Heart left ventricle (tissue), 16 donors: ENCODE measurements at regions not wholly inside any gene's neighbourhood (a gene's known extent, or its start where the extent isn't known, plus 50 kb on each side); places are given as distances from the start of the nearest gene placed in this dataset.
A peak's percentile ranks its signal among the peaks of the same experiment; 100 is the strongest.

Source experiments
- ATAC-seq, 4 donors: fragments of 200-7000 bp; cut with Tn5 transposase; one replicate each; pipeline ENCODE4 v1.9.1; 2020 to 2022; ENCODE audit warnings: moderate library complexity in 4 of 4, mild to moderate bottlenecking in 3 of 4, moderate number of reproducible peaks in 1 of 4
- DNase-seq, 5 donors: peaks; one replicate each; pipeline ENCODE4 v3.0.0-alpha.2; 2020
- H3K27ac ChIP-seq, 12 donors: fragments of 200-600 bp; sonication (generic) in 4 of 12; one replicate each; pipeline versions ENCODE4 v1.5.0 to v1.8.0; 2016 to 2022; ENCODE audit warnings: mild to moderate bottlenecking in 2 of 12
- H3K27me3 ChIP-seq, 9 donors: fragments of 200-600 bp; sonication (generic) in 2 of 9; one replicate each; pipeline versions ENCODE4 v1.5.1 to v1.8.0; 2016 to 2022; ENCODE audit warnings: mild to moderate bottlenecking in 3 of 9
- H3K36me3 ChIP-seq, 9 donors: fragments of 200-600 bp; sonication (generic) in 2 of 9; one replicate each; pipeline versions ENCODE4 v1.5.0 to v1.8.0; 2018 to 2022; ENCODE audit warnings: mild to moderate bottlenecking in 2 of 9
- H3K4me1 ChIP-seq, 12 donors: fragments of 200-600 bp; sonication (generic) in 4 of 12; one replicate each; pipeline versions ENCODE4 v1.5.0 to v1.8.0; 2016 to 2022; ENCODE audit warnings: mild to moderate bottlenecking in 3 of 12
- H3K4me3 ChIP-seq, 12 donors: fragments of 200-600 bp; sonication (generic) in 4 of 12; one replicate each; pipeline versions ENCODE4 v1.5.0 to v1.8.0; 2017 to 2022; ENCODE audit warnings: mild to moderate bottlenecking in 9 of 12, moderate library complexity in 4 of 12
- H3K9me3 ChIP-seq, 12 donors: fragments of 200-600 bp; sonication (generic) in 4 of 12; one replicate each; pipeline versions ENCODE4 v1.5.0 to v1.8.0; 2016 to 2022; ENCODE audit warnings: mild to moderate bottlenecking in 1 of 12
- CTCF ChIP-seq, 12 donors: fragments of 200-600 bp; sonication (generic) in 4 of 12; IDR thresholded peaks; one replicate each; pipeline versions ENCODE4 v1.5.0 to v1.8.0; 2018 to 2022; ENCODE audit warnings: antibody characterized with exemption in 12 of 12, mild to moderate bottlenecking in 5 of 12
- POLR2A ChIP-seq, 2 donors: fragments of 450-650 bp; IDR thresholded peaks; one replicate each; pipeline ENCODE4 v1.6.1; 2017; ENCODE audit warnings: antibody characterized with exemption in 2 of 2, mild to moderate bottlenecking in 2 of 2, moderate library complexity in 2 of 2
- WGBS, 4 donors: extraction: QIAGEN DNeasy Blood & Tissue Kit in 2 of 4; methylation state at CpG; one replicate each; pipeline versions ENCODE4 v1.1.5 to v1.1.7; 2013 to 2018; 5-methylcytosine and 5-hydroxymethylcytosine counted together
- intact Hi-C, 10 donors: fragments of 100-400 bp; cut with DNase I; formaldehyde crosslinking; loops; one replicate each; pipeline versions ENCODE4 v1.11.1 to v1.14.2; 2022
- donor health status: ischemic (EF 13 %, LVEDD 7.1; RV severe dilation, severe dysfunction).
- donor health status: healthy with polysubstance abuse.
- donor health status: DM: no; HTN: yes; CAD: no.
- donor health status: DM: no; HTN: no; CAD: no.
- donor health status: ischemic (EF 25% LVEDD 6.9; RV normal size, moderate dysfunction).
- donor health status: ischemic (EF 25% LVEDD 5.7; RV mildly dilated, moderate dysfunction).
- donor health status: healthy.
- donor health status: DM: yes; HTN: yes; CAD: no.
- donor health status: ischemic (EF 35%, LVEDD 5.7; RV mildly dilated, moderate dysfunction).
- donor health status: nonischemic (EF 11% LVEDD 7.7; RV severe dilation, severe dysfunction).
- donor health status: DM: yes; HTN: yes; CAD: no.
- donor health status: PGD.
- donor health status: ischemic (EF 29% LVEDD 5.4; RV normal size, mild dysfunction).
- donor health status: nonischemic (EF 23%, LVEDD 6.1; RV moderate dilation, normal function).

GRCh38 chr15:75100679-75101078 lies 77.3 kb downstream of the PPCDC start:
- Histone ChIP-seq H3K4me3 (no peak overlapping the region), H3K9me3 (no peaks in the 10 kb centered on the region), H3K27ac (no peak overlapping the region), H3K27me3 (no peaks in the 10 kb centered on the region), H3K36me3 (no peaks in the 10 kb centered on the region), H3K4me1 (peaks cover 0 to 18% (median 4%) of the 10 kb centered on the region in 12 donors)
- ATAC-seq: no peak
- DNase-seq: no peak
- TF ChIP-seq POLR2A (IDR thresholded peaks at IDR 0.05): no peak
- TF ChIP-seq CTCF (IDR thresholded peaks at IDR 0.05): no peak
- WGBS, 4 donors: 95 to 100% (median 97%) methylated on average over 2 of the region's 2 CpGs
- intact Hi-C loops: no loop called here

- intact Hi-C loops: no loop called here
- peak overlapping the region in 7 of 12 donors; percentile 22 to 85 (median 47) for H3K27ac ChIP-seq
Measured at GRCh38 chr15:75104804-75105557, 81.6 kb downstream of the PPCDC start.

GRCh38 chr15:75107516-75107907 lies 84.1 kb downstream of the PPCDC start:
- intact Hi-C loops: no loop called here
- ATAC-seq (no peak), DNase-seq (no peak)
- no peak for TF ChIP-seq CTCF (IDR thresholded peaks at IDR 0.05)
- no peak for TF ChIP-seq POLR2A (IDR thresholded peaks at IDR 0.05)
- Histone ChIP-seq H3K4me3 (no peak overlapping the region), H3K36me3 (no peaks in the 10 kb centered on the region), H3K27me3 (no peaks in the 10 kb centered on the region), H3K4me1 (peaks cover 0 to 78% (median 6%) of the 10 kb centered on the region in 12 donors), H3K9me3 (no peaks in the 10 kb centered on the region), H3K27ac (no peak overlapping the region)
- WGBS, 4 donors: 93 to 97% (median 96%) methylated on average over 2 of the region's 2 CpGs

More at GRCh38 chr15:75104804-75105557, 81.6 kb downstream of the PPCDC start:
- Histone ChIP-seq H3K4me3 (no peak overlapping the region), H3K36me3 (no peaks in the 10 kb centered on the region), H3K27me3 (no peaks in the 10 kb centered on the region), H3K4me1 (peaks cover 0 to 54% (median 6%) of the 10 kb centered on the region in 12 donors), H3K9me3 (no peaks in the 10 kb centered on the region)
- peak; percentile 55 to 88 (median 84) for ATAC-seq
- peak in 3 of 5 donors; percentile 49 to 52 (median 51) for DNase-seq
- 58 to 74% (median 63%) methylated on average over 3 of the region's 3 CpGs for WGBS, 4 donors
- TF ChIP-seq POLR2A (IDR thresholded peaks at IDR 0.05) (no peak), CTCF (IDR thresholded peaks at IDR 0.05) (no peak)

DNA sequence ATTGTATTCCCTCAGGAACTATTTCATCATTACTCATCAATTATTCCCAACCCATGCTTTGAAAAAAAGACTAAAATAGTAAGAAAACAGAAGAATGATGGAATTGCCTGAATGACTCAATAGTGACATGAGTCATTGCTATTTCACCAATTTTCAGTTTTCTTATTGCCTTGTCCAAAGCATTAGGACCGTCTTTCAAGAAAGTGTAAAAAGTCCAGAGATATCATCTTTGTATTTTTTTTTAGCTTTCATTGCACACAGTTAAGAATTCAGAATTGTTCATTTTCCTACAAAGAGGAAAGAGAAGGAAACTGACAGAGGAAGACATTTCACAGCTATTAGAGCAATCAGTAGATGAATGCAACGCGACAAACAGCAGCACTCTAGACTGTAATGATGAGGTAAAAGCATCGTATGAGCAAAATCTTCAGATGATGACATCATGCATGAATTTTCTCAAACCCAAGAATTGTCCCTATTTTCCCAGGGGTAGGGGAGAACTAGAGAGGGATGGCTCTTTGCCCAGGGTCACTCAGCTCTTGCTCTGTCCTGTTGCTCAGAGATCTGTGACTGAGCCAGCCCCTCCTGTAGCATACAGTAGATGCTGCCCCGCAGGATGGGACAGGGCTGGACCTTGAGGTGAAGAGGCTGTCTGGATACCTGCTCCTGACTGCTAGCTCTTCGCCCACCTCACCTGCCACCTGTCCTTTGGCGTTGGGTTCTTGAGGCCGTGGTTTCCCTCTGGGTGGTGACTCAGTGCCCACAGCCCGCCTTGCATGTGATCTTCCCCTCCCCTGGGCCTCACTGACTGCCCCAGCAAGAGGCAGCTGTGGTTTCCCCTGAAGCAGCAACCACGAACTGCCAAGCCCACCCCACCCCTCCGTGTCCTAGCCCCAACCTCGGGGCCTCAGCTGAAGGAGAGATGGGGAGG lies 84.8 kb downstream of the PPCDC start:
- H3K4me1 ChIP-seq: peaks cover 0 to 82% (median 6%) of the 10 kb centered on the region in 12 donors

More for the DNA sequence above, 84.8 kb downstream of the PPCDC start:
- WGBS, 4 donors: 73 to 84% (median 78%) methylated on average over 10 to 12 of the region's 12 CpGs
- intact Hi-C loops: no loop called here
- peak in 2 of 5 donors; percentile 41 to 70 for DNase-seq
- Histone ChIP-seq H3K4me3 (no peak overlapping the region), H3K9me3 (peaks cover 0 to 6% (median under 1%) of the 10 kb centered on the region in 12 donors), H3K27me3 (no peaks in the 10 kb centered on the region), H3K27ac (peak overlapping the region in 2 of 12 donors; percentile 10 to 84), H3K36me3 (no peaks in the 10 kb centered on the region)
- TF ChIP-seq POLR2A (IDR thresholded peaks at IDR 0.05) (no peak), CTCF (IDR thresholded peaks at IDR 0.05) (no peak)
- ATAC-seq: peak in 3 of 4 donors; percentile 10 to 36 (median 30)
